Colonic mucosa (tissue), 4 donors: ENCODE measurements at regions not wholly inside any gene's neighbourhood (a gene's known extent, or its start where the extent isn't known, plus 50 kb on each side); places are given as distances from the start of the nearest gene placed in this dataset.

Experiments
- DNase-seq: peaks from one replicate; pipeline ENCODE4 v3.0.0-alpha.2; 2020
- H3K27ac ChIP-seq: fragments of 200-600 bp; one replicate; pipeline ENCODE4 v1.8.0; 2021
- H3K27me3 ChIP-seq: fragments of 200-600 bp; one replicate; pipeline ENCODE4 v1.8.0; 2021
- H3K36me3 ChIP-seq: fragments of 200-600 bp; one replicate; pipeline ENCODE4 v1.8.0; 2021
- H3K4me1 ChIP-seq: fragments of 200-600 bp; one replicate; pipeline ENCODE4 v1.8.0; 2021; ENCODE audit warnings: mild to moderate bottlenecking
- H3K4me3 ChIP-seq: fragments of 200-600 bp; one replicate; pipeline ENCODE4 v1.8.0; 2021
- H3K9ac ChIP-seq, 2 donors: one replicate each; pipeline ENCODE4 v1.7.0; 2013; ENCODE audit warnings: control low read depth in 2 of 2, low read depth in 2 of 2, low read length in 2 of 2
- H3K9me3 ChIP-seq: fragments of 200-600 bp; one replicate; pipeline ENCODE4 v1.8.0; 2021
- CTCF ChIP-seq: fragments of 200-600 bp; IDR thresholded peaks from one replicate; pipeline ENCODE4 v1.8.0; 2022; ENCODE audit warnings: antibody characterized with exemption, mild to moderate bottlenecking
- intact Hi-C: fragments of 100-400 bp; cut with DNase I; formaldehyde crosslinking; loops from one replicate; pipeline ENCODE4 v1.14.1; 2022
- donor health status: healthy.
- donor health status: DM: no; HTN: no; CAD: no.
- donor health status: DM: no; HTN: no; CAD: no.

GRCh38 chr21:41671212-41671762 lies 95.6 kb downstream of the RIPK4 start:
- H3K27ac ChIP-seq, result no peak overlapping the region
- no peak overlapping the region for H3K9ac ChIP-seq
- no peak for TF ChIP-seq CTCF
- intact Hi-C loops, result no loop called here
- no peaks in the 10 kb centered on the region for H3K27me3 ChIP-seq
- no peaks in the 10 kb centered on the region for H3K9me3 ChIP-seq
- no peak for DNase-seq
- no peak overlapping the region for H3K4me3 ChIP-seq
- no peaks in the 10 kb centered on the region for H3K36me3 ChIP-seq
- H3K4me1 ChIP-seq, result no peaks in the 10 kb centered on the region

- no peak for TF ChIP-seq CTCF
- H3K4me3 ChIP-seq, result no peak overlapping the region
- H3K9ac ChIP-seq, result no peak overlapping the region
- no peaks in the 10 kb centered on the region for H3K9me3 ChIP-seq
- no peaks in the 10 kb centered on the region for H3K36me3 ChIP-seq
- H3K27me3 ChIP-seq, result no peaks in the 10 kb centered on the region
- intact Hi-C loops, result no loop called here
- no peak for DNase-seq
- H3K4me1 ChIP-seq, result no peaks in the 10 kb centered on the region
- H3K27ac ChIP-seq, result no peak overlapping the region
Measured at GRCh38 chr21:41670056-41670805, 96.6 kb downstream of the RIPK4 start.

- no peak overlapping the region for H3K4me3 ChIP-seq
- H3K9ac ChIP-seq, result no peak overlapping the region
- H3K36me3 ChIP-seq, result no peaks in the 10 kb centered on the region
- no peak overlapping the region for H3K27ac ChIP-seq
- no peak for TF ChIP-seq CTCF
- H3K9me3 ChIP-seq, result no peaks in the 10 kb centered on the region
- DNase-seq, result no peak
- H3K27me3 ChIP-seq, result no peaks in the 10 kb centered on the region
- H3K4me1 ChIP-seq, result no peaks in the 10 kb centered on the region
- intact Hi-C loops, result no loop called here
Measured at GRCh38 chr21:41669533-41669830, 97.4 kb downstream of the RIPK4 start.

- H3K9ac ChIP-seq, result no peak overlapping the region
Measured at GRCh38 chr21:41668686-41669532, 97.9 kb downstream of the RIPK4 start.

More at GRCh38 chr21:41668686-41669532, 97.9 kb downstream of the RIPK4 start:
- intact Hi-C loops, result no loop called here
- no peak for DNase-seq
- no peaks in the 10 kb centered on the region for H3K36me3 ChIP-seq
- H3K27ac ChIP-seq, result no peak overlapping the region
- no peak for TF ChIP-seq CTCF
- H3K27me3 ChIP-seq, result no peaks in the 10 kb centered on the region
- H3K4me1 ChIP-seq, result no peaks in the 10 kb centered on the region
- H3K4me3 ChIP-seq, result no peak overlapping the region
- no peaks in the 10 kb centered on the region for H3K9me3 ChIP-seq
